ENCODE measurements at regions not wholly inside any gene's neighbourhood (a gene's known extent, or its start where the extent isn't known, plus 50 kb on each side); places are given as distances from the start of the nearest gene placed in this dataset.
"Not testable (repeated sequence)": the region's sequence is repeated elsewhere in the genome, so short reads cannot be mapped to it uniquely, and the experiment has no call there.

DNA sequence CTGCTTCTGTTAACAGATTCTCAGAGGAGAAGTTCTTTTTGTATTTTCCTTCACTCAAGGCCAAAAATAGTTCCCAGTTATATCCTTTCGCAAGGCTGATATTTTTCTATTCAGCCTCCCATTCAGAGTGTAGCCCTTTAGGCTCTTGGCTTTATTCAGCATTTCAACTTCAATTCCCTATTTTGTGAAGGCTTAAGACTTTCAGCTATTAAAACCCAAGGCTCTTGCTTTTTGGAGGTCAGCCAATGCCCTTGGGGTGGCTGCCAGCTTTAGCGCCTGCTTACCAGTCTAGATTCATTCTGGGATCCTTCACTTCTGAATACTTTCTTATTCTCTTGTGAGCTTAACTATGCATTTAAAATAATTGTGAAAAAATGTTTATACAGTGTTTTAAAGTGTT, 57.3 kb upstream of the ADGRA3 start:
- DNase-seq: peak; percentile 1

DNA sequence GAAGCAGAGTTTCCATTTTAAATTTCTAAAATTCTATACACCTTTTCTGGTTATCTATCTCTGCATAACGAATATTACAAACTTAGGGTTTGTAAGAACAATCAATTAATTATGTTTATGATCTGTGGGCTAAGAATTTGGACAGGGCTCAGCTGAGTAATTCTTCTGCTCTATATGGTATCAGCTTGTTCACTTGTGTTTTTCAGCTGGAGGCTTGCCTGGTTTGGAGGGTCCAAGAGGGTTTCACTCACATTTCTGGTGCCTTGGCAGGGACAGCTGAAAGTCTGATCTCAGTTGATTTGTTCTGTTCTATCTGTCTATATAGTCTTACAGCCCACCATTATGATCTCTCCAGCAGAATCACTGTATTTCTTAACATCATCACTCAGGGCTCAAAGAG, 57.8 kb upstream of the ADGRA3 start:
- DNase-seq: no peak

DNA sequence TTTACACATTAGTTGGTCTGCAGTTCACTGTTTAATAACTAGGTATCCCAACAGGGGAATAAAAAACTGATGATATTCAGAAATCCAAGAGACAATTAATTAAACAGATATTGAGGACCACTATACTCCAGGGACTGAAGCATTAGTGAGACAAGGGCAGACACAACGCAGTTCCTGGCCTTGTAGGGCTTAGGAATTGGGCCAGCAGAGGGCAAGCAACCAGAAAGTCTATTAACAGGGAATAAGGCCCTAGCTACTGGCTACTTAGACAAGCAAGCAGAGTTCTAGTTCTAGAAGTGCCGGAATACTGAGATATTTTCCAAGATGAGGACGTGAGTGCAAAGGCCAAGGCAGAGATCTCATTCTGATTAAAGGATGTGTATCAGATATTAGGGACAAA, 58.6 kb upstream of the ADGRA3 start:
- no peak for DNase-seq

DNA sequence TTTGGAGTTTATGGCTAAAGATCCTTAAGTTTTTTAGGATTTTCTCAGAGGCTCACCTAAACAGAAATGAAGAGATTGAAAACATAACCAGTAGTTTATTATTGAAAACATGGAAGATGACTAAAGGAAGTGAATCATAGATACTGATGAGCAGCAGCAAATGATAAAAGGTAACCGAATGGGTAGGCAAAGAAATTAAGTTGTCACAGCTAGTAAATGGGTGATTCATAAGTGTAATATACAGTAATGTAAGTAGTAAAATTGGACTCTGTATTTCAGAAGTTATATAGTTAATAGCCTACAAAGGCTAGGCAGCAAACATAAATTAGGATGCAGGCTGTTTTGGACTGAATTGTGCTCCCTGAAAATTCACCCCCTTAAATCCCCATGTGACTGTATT, 59.0 kb upstream of the ADGRA3 start:
- DNase-seq: no peak

DNA sequence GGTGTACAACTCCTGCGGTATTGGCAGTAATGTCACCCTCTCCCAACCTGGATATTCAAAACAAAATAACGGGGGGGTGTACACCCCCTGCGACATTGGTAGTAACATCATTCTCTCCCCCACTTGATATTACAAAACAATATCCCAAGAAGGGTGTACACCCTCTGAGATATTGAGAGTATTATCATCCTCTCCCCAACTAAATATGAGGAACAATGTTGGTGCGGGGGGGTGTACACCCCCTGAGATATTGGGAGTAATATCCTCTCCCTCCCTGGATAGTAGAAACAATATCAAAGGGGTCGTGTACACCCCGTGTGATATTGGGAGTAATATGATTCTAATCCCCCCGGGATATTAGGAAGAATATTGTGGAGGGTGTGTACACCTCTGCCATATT, 71.4 kb upstream of the ADGRA3 start:
- DNase-seq: no peak

DNA sequence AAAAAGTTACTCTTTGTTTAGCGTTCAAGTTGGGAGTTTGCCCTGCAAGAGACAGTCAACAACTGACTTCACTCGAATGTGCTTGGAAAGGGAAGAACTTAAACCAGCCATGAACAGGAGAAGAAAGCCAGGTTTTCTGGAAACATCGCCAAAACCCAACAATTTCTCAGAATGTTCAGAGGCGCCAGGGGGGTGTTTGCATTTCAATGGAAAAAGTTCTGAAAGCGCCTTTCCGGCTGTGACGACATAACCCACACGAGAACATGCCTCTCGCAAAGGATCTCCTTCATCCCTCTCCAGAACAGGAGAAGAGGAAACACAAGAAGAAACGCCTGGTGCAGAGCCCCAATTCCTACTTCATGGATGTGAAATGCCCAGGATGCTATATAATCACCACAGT, 78.1 kb upstream of the ADGRA3 start:
- no peak for DNase-seq

DNA sequence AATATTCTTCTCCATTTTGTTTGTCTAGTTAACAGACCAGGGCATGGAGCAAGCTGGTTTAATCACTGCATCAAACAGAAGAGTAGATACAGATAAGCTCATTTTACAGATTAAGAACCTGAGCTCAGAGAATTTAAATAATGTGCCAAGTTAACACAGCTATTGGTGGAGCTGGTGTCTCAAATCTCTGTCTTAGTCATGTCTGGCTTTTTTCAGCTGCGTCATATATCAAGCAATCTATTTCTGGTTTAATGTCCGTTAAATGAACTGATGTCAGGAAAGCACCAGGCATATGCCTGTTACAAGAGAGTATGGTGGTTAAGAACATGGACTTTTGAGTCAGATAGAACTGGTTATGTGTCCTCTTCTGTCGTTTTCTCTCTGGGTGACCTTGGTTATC, 79.8 kb upstream of the ADGRA3 start:
- no peak for DNase-seq

DNA sequence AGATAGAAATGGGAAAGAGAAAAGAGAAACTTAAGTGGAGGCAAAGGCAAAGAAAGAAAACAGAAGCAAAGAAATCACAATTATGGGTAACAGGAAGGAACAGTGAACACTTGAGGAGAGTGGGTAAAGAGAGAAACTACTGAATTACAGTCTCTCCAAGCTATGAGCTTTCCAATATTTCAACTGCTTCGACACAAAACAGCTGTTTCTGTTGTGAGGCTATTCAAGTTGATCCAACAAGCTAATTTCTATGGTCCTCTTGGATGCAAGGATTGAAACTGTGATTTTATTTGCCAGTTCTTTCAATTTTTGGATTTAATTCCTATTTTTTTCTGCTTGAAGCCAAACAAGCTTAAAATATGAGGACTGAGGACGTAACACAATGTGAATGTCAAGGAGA, 80.5 kb upstream of the ADGRA3 start:
- no peak for DNase-seq

DNA sequence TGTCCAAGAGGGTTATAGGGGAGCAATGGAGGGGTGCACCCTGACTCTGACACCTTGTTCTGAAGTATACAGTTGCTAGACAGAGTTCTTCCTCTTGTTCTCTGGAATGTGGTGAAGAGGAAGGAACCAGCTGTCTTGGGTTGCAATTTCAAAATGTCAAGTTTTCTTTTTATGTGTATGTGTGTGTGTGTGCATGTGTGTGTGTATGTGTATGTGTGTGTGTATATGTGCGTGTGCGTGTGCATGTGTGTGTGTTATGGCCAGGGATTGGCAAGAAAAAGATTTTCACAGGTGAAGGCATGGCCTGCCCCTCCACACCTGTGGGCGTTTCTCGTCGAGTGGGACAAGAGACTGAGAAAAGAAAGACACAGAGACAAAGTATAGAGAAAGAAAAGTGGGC, 81.6 kb upstream of the ADGRA3 start:
- no peak for DNase-seq

DNA sequence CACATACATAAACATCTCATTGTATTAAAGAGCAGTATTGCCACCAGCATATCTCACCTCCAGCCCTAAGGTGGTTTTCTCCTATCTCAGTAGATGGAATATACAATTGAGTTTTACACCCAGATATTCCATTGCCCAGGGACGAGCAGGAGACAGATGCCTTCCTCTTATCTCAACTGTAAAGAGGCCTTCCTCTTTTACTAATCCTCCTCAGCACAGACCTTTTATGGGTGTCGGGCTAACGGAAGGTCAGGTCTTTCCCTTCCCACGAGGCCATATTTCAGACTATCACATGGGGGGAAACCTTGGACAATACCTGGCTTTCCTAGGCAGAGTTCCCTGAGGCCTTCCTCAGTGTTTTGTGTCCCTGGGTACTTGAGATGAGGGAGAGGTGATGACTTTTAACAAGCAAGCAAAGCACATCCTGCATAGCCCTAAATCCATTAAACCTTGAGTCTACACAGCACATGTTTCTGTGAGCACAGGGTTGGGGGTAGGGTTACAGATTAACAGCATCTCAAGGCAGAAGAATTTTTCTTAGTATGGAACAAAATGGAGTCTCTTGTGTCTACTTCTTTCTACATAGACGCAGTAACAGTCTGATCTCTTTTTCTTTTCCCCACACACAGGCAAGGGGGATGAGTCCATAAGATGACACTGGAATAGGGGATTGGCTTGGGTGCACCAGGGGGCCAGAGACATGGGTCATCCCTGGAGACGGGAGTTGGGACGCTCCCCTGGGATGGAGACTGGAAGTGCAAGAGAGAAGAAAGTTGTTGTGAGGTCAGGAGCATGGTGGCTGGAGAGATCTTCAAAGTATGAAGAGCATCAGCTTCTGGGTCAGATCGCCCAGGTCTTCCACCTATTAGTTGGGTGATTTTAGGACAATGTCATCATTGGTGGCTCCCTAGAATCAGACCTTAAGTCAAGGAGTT, 82.5 kb upstream of the ADGRA3 start:
- not testable (repeated sequence) for DNase-seq

DNA sequence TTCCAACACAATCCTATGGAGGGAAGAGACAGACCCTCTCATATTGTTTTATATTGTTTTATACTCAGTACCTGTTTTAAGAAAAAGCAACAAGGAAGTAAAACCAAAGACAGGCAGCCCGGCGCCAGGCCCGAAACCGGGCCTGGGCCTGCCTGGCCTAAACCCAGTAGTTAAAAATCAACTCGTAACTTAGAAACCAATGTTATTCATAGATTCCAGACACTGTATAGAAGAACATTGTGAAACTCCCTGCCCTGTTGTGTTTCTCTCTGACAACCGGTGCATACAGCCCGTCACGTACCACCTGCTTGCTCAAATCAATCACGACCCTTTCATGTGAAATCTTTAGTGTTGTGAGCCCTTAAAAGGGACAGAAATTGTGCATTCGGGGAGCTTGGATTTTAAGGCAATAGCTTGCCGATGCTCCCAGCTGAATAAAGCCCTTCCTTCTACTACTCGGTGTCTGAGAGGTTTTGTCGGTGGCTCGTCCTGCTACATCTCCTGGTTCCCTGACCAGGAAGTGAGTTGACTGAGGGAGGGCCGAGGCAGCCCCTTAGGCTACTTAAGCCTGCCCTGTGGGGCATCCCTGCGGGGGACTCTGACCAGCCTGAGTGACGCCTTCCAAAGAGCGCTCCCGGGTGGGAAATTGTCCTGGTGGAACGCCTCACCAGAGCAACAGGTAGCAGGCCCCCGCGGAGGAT, 83.5 kb upstream of the ADGRA3 start:
- not testable (repeated sequence) for DNase-seq

DNA sequence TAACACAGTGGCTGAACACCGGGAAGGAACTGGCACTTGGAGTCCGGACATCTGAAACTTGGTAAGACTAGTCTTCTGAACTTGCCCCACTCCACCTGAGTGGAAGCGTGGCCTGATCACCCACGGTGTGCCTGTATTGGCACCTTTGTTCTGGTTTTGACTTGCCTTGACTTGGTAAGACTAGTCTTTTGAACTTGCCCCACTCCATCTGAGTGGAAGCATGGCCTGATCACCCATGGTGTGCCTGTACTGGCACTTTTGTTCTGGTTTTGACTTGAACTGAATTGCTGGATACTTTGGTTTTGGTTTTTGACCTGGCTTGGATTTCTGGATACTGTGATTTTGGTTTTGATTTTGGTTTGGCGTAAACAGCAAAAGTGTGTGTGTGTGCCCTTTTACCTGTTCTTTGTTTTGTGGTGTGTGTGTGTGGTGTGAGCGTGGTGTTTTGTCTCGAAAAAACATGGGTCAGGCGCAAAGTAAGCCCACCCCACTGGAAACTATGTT, 84.1 kb upstream of the ADGRA3 start:
- DNase-seq: not testable (repeated sequence)

DNA sequence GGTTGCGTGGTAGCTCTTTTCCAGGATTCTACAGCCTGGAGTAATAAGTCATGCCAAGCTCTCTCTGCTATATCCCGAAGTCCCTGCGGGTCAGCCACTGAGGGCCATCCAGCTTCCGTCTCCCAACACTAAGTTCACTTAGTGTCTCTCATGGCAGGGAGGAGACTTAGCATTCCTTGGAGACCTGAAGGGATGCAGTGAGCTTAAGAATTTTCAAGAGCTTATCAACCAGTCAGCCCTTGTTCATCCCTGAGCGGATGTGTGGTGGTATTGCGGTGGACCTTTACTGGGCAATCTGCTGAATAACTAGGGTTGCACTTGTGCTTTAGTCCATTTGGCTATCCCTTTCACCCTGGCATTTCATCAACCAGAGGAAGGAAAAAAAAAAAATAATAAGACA, 85.8 kb upstream of the ADGRA3 start:
- not testable (repeated sequence) for DNase-seq

DNA sequence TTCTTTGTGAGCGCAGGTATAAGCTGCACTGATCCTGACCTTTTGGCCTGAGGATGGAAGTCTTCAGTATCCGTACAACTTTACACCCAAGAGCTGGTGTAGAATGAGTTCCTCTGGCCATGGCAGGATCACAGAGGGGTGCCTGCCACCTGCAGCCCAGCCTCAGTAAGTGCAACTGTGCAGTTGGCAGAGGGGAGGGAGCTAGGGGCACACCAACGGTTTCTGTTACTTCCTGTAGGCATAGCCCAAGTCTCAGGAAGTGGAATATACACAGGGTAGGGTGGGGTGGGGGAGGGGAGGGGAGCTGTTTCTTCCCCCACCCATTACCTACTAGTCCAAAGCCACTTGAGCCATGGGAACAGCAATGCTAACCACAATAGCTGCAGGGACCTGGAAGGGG, 85.4 kb upstream of the GBA3 start:
- peak; percentile 11 for DNase-seq

DNA sequence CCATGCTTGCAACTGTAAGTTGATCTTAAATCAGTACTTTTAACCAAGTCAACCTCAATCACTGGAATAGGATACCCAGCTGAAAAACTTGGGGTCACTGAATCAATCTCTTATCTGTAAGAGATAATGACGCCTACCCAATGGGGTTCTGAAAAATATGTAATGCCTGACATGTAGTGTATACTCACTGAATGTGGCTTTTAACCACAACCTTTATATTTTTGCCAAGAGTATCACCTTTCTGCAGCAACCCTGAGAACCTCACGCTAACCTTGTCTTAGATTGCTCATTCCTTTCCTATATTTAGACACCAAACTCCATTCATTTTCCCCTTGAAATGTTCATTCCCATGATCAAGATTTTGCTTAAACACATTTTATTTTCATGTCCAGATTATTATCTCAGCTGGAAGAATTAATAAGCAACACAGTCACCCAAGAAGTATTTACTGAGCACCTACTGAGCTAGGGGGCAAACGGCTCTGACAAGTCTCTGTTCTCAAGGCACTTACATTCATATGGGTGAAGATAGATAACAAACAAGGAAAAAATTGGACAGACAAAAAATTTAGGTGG, 82.7 kb upstream of the GBA3 start:
- DNase-seq: not testable (repeated sequence)

DNA sequence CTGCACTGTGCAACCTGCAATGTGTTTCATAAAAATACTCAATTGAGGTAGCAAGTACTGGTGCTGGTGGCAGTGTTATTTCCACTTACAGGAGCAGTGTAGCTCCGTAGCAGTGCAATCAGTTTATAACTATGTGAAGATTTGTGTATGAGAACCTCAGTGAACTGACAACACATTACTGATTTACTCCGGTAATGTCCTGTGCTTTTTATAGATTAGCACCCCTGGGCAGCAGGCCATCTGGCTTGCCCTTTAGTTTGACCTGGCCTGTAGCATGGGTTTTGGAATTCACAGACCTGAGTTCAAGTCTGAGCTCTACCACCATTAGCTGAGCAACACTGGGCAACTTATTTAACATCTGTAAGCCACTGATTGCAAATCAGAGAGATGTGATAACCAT, 78.6 kb upstream of the GBA3 start:
- no peak for DNase-seq

DNA sequence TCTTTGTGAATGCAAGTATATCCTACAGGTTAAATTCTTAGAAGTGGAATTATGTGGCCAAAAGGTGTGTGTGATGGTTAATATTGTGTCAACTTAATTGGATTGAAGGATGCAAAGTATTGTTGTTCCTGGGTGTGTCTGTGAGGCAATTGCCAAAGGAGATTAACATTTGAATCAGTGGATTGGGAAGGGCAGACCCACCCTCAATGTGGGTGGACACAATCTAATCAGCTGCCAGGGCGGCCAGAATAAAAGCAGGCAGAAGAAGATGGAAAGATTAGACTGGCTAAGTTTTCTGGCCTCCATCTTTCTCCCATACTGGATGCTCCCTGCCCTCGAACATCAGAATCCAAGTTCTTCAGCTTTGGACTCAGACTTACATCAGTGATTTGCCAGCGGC, 76.2 kb upstream of the GBA3 start:
- DNase-seq: no peak

DNA sequence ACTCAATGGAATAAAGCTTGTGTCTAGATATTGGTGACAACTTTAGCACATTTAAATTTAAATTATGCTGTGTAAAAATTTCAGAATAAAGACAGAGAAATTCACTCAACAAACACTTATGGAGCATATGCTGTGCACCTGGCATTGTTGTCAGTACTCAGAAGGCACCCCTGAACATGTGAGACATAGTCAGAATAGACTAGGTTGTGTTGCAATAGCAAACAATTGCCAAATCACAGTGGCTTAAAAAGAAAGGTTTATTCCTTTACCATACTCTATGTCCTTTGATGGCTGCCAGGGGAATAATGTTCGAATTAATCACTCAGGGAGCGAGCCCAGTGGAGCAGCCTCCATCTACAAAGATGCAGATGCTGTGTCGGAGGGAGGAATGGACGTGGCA, 72.6 kb upstream of the GBA3 start:
- DNase-seq: not testable (repeated sequence)

DNA sequence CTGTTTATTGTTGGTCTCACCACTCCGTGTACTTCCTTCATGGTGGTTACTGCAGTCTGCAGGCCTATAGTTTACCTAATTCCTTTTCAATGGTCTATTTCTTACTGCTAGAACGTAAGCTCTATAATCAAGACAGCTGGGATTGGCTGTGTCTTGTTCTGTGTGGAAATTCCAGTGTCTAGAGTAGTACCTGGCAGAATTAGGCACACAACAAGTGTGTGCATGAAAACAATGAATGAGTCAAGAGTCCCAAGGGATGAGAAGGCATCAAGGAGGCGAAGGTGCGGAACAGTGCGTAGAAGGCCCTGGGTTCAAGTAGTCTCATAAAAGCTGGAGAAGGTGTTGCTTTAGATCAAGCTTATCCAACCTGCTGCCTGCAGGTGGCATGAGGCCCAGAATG, 70.8 kb upstream of the GBA3 start:
- DNase-seq: not testable (repeated sequence)

DNA sequence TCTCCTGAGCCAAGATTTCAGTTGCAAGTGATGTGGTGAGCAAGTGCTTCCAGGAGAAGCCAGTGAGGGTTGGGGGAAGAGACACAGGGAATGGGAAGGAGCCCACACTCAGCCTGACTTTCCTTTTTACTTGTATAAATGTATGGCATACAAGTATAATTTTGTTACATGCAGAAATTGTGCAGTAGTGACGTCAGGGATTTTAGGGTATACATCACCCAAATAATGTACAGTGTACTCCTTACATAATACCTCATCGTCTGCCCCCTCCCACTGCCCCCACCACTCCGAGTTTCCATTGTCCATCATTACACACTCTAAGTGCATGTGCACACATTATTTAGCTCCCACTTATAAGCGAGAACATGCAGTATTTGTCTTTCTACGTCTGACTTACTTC, 68.7 kb upstream of the GBA3 start:
- not testable (repeated sequence) for DNase-seq

DNA sequence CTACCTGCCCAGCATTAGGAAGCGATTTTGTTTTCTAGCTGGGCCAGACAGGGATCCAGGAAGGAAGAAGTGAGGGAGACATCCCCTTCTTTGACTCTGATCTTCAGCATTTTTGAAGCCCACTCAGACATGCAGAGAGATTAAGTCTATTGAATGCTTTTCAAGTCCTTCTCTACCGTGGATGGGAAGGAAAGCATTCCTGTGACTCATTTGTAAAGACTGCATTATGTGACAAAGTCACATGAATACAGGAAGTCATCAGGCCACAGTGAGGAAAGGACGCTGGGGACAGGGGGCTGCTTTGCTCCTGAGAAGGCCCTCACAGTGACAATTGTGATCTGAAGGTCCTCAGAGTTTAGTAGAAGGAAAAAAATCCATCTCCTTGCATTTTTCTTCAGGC, 67.4 kb upstream of the GBA3 start:
- peak; percentile 7 for DNase-seq

DNA sequence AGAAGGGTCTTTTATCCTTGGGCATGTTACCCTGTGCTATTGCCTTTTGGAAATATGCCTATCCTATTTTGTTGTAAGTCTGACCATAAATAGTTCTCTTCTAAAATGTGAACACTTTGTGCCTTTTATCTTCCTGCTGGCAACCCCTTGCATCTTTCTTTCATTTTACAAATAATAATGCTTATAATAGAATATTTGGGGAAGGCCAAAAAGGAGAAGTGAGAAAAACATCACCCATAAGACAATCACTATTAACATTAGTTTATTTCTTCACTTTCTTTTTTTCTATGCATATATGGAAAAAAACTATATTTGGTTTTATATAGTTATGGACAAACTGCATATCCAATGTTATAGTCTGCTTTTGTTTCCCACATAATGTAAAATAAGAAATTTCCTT, 64.9 kb upstream of the GBA3 start:
- not testable (repeated sequence) for DNase-seq

DNA sequence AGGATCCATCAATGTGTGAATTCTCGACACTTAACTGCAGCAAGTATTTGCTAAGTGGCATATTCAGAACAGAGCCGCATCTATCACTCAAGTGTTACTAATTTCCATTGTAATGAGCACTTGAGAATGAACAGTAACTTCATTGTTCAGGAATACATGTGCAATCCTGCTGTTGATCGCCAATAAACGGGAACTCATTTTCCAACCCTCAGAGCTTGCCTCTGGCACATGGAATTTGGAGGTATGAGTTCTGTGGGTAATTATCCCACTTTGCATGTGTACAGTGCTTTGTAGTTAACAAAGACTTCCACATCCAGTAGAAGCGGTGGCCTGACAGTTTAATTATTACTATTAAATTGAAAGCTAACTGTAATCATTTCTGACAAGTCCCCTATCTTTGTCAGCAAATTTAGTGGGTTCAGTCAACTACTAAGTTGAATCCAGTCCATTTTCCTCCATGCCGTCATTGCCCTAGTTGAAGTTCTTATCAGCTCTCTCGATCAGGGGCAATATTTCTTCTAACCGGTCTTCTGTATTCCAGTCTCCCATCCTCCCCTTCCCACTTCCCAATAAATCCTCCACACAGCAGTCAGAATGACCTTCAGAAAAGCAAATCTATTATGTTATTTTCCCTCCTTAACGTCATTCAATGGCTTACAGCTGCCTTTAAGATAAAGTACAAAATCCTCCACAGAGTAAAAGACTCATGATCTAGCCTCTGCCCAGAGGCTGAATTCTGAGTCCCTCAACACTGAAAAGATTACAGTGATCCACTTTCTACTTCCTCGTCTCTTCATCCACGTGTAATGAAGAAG, 62.4 kb upstream of the GBA3 start:
- not testable (repeated sequence) for DNase-seq
